SK-N-SH (cell line): ENCODE measurements at regions not wholly inside any gene's neighbourhood (a gene's known extent, or its start where the extent isn't known, plus 50 kb on each side); places are given as distances from the start of the nearest gene placed in this dataset.

Source experiments
- CTCF ChIA-PET: fragments of 300-600, 350-600 bp; formaldehyde crosslinking; extraction: SDS; loops from one replicate; lab custom pipeline; 2021; lab: Yijun Ruan, JAX
- POLR2A ChIA-PET: fragments of 350-600 bp; sonication (Branson Sonifier 250); formaldehyde crosslinking; extraction: SDS; loops from one replicate; lab custom pipeline; 2020; ENCODE audit warnings: antibody characterized with exemption, inconsistent platforms; lab: Yijun Ruan, JAX
- DNase-seq: peaks from one replicate; pipeline ENCODE4 v3.0.0; 2012
- H2AFZ ChIP-seq: fragments of 200-600 bp; sonication (generic); 2 replicates; pipeline ENCODE4 v1.8.1; 2016; ENCODE audit warnings: antibody characterized with exemption, mild to moderate bottlenecking, low read depth
- H3F3A ChIP-seq: fragments of 200-600 bp; sonication (generic); replicated peaks from 2 replicates; pipeline ENCODE3; 2016; ENCODE audit warnings: antibody characterized with exemption, mild to moderate bottlenecking; ENCODE audit not compliant: insufficient read depth
- H3K27ac ChIP-seq, 2 experiments: fragments of 200-500 bp in 1 of 2; fragments of 200-600 bp in 1 of 2; sonication (Bioruptor generic) in 1 of 2; sonication (generic), shearing (Covaris generic) in 1 of 2; 2 replicates each; pipeline versions ENCODE4 v1.5.1 to v1.6.1; 2014 to 2016; ENCODE audit warnings: low read depth in 2 of 2, inconsistent platforms in 1 of 2, low read length in 1 of 2, mild to moderate bottlenecking in 1 of 2, mixed read lengths in 1 of 2
- H3K27me3 ChIP-seq: fragments of 200-600 bp; sonication (generic), shearing (Covaris generic); 2 replicates; pipeline ENCODE4 v1.6.1; 2016; ENCODE audit warnings: mixed run types; ENCODE audit not compliant: insufficient read depth
- H3K36me3 ChIP-seq, 2 experiments: fragments of 200-500 bp in 1 of 2; fragments of 200-600 bp in 1 of 2; sonication (Bioruptor generic) in 1 of 2; sonication (generic) in 1 of 2; replicated peaks in 1 of 2; 2 replicates each; pipeline versions ENCODE3 to v1.5.1; 2014 to 2016; ENCODE audit warnings: low read length in 1 of 2, mild to moderate bottlenecking in 1 of 2; ENCODE audit not compliant: insufficient read depth in 2 of 2, control insufficient read depth in 1 of 2
- H3K4me1 ChIP-seq, 2 experiments: fragments of 200-500 bp in 1 of 2; fragments of 200-600 bp in 1 of 2; sonication (Bioruptor generic) in 1 of 2; sonication (generic), shearing (Covaris generic) in 1 of 2; 2 replicates each; pipeline versions ENCODE4 v1.5.1 to v1.6.1; 2014 to 2016; ENCODE audit warnings: low read depth in 1 of 2, low read length in 1 of 2, mixed run types in 1 of 2; ENCODE audit not compliant: insufficient read depth in 2 of 2, control insufficient read depth in 1 of 2
- H3K4me2 ChIP-seq: fragments of 200-600 bp; sonication (generic), shearing (Covaris generic); 2 replicates; pipeline ENCODE4 v1.6.1; 2017; ENCODE audit warnings: mixed run types
- H3K4me3 ChIP-seq, 2 experiments: fragments of 200-500 bp in 1 of 2; fragments of 200-600 bp in 1 of 2; sonication (Bioruptor generic) in 1 of 2; sonication (generic), shearing (Covaris generic) in 1 of 2; 2 replicates each; pipeline versions ENCODE4 v1.5.1 to v1.8.1; 2014 to 2016; ENCODE audit warnings: low read depth in 2 of 2, inconsistent platforms in 1 of 2, low read length in 1 of 2, mild to moderate bottlenecking in 1 of 2, mixed read lengths in 1 of 2, moderate library complexity in 1 of 2
- H3K79me2 ChIP-seq: fragments of 200-600 bp; sonication (generic); 2 replicates; pipeline ENCODE4 v1.8.1; 2017; ENCODE audit warnings: mild to moderate bottlenecking; ENCODE audit not compliant: insufficient read depth
- H3K9ac ChIP-seq: fragments of 200-600 bp; sonication (generic); 2 replicates; pipeline ENCODE4 v1.6.1; 2017; ENCODE audit warnings: mixed run types
- H3K9me2 ChIP-seq: fragments of 200-600 bp; sonication (generic); 2 replicates; pipeline ENCODE4 v1.6.1; 2017; ENCODE audit warnings: mixed run types
- H3K9me3 ChIP-seq: fragments of 200-600 bp; sonication (generic); 2 replicates; pipeline ENCODE4 v1.6.1; 2017; ENCODE audit warnings: mixed run types, mild to moderate bottlenecking, moderate library complexity
- H4K20me1 ChIP-seq: fragments of 200-600 bp; sonication (generic); 2 replicates; pipeline ENCODE4 v1.6.1; 2017; ENCODE audit warnings: mild to moderate bottlenecking, mixed run types; ENCODE audit not compliant: insufficient read depth
- CTCF ChIP-seq: fragments of 200-600 bp; sonication (generic); IDR thresholded peaks from 2 replicates; pipeline ENCODE4 v1.6.1; 2017; ENCODE audit warnings: antibody characterized with exemption, mild to moderate bottlenecking, moderate library complexity
- ELF1 ChIP-seq: IDR thresholded peaks from 2 replicates; pipeline ENCODE4 v1.4.0; 2012
- FOSL2 ChIP-seq: IDR thresholded peaks from 2 replicates; pipeline ENCODE4 v1.4.0; 2012; ENCODE audit warnings: low read depth, mild to moderate bottlenecking, moderate library complexity, borderline replicate concordance
- JUND ChIP-seq: IDR thresholded peaks from 2 replicates; pipeline ENCODE4 v1.4.0; 2012
- MAX ChIP-seq: IDR thresholded peaks from 2 replicates; pipeline ENCODE4 v1.4.0; 2012; ENCODE audit warnings: low read depth
- MEF2A ChIP-seq: IDR thresholded peaks from 2 replicates; pipeline ENCODE4 v1.4.0; 2012; ENCODE audit warnings: low read depth, borderline replicate concordance
- MXI1 ChIP-seq: IDR thresholded peaks from 2 replicates; pipeline ENCODE4 v1.6.1; 2012; ENCODE audit warnings: mild to moderate bottlenecking, low read depth, low read length, improper control_type of control experiment
- NRF1 ChIP-seq: IDR thresholded peaks from 2 replicates; pipeline ENCODE4 v1.6.1; 2012; ENCODE audit warnings: low read depth, mild to moderate bottlenecking, low read length
- PBX3 ChIP-seq: IDR thresholded peaks from 2 replicates; pipeline ENCODE4; 2012
- RAD21 ChIP-seq: IDR thresholded peaks from 2 replicates; pipeline ENCODE4 v1.6.1; 2012; ENCODE audit warnings: mild to moderate bottlenecking, low read length
- RFX5 ChIP-seq: IDR thresholded peaks from 2 replicates; pipeline ENCODE4 v1.6.1; 2012; ENCODE audit warnings: mild to moderate bottlenecking, improper control_type of control experiment, low read length
- USF2 ChIP-seq: fragments of 150-350 bp; IDR thresholded peaks from 2 replicates; pipeline ENCODE4 v1.6.1; 2017; ENCODE audit warnings: antibody characterized with exemption, low read length, low read depth, borderline replicate concordance
- ZBTB33 ChIP-seq: IDR thresholded peaks from 2 replicates; pipeline ENCODE4 v1.4.0; 2012; ENCODE audit warnings: low read depth, borderline replicate concordance
- WGBS: methylation state at CpG from one replicate; pipeline ENCODE4 v1.1.6; 2017; ENCODE audit warnings: low lambda C conversion rate; 5-methylcytosine and 5-hydroxymethylcytosine counted together

DNA sequence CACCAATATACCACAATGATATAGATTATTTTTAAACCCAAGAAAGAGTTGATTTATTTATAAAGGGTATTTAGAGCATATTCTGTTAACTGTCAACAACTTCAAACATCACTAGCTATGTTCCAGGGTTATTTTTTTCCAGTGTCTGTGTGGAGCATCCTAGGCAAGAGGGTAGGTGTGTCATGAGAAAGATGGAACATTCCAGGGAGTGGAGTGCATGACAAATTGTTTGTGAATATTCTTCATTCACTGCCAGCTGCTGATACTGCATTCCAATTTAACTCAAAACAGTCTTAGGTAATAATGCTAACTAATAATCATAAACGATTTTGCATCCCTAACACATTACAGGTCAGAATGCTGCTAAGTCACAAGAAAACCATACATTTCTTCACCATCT, 148.7 kb upstream of the RASGEF1B start:
- no peaks in the 10 kb centered on the region for H3K27me3 ChIP-seq
- no peaks in the 10 kb centered on the region for H3K79me2 ChIP-seq
- H3K4me2 ChIP-seq = no peak overlapping the region
- CTCF ChIA-PET = no interaction called here
- no peak overlapping the region for H3K9ac ChIP-seq
- no peaks in the 10 kb centered on the region for H3K36me3 ChIP-seq
- H4K20me1 ChIP-seq = no peaks in the 10 kb centered on the region
- H3K9me3 ChIP-seq = no peaks in the 10 kb centered on the region
- no peak overlapping the region for H3K4me3 ChIP-seq
- 0% methylated on average over 1 of the region's 1 CpG for WGBS
- POLR2A ChIA-PET = no interaction called here
- no peak for TF ChIP-seq ZBTB33
- TF ChIP-seq NRF1 = no peak
- TF ChIP-seq, all 33 proteins: peak for 0
- Histone ChIP-seq H3K9me2 (no peaks in the 10 kb centered on the region), H3K27ac (no peak overlapping the region), H3F3A (no peaks in the 10 kb centered on the region), H2AFZ (no peak overlapping the region), H3K4me1 (no peaks in the 10 kb centered on the region)
- DNase-seq = no peak

- H3K9ac ChIP-seq = no peak overlapping the region
- no peaks in the 10 kb centered on the region for H3K9me2 ChIP-seq
- H3K9me3 ChIP-seq = no peaks in the 10 kb centered on the region
- H3F3A ChIP-seq = no peaks in the 10 kb centered on the region
- no peak overlapping the region for H2AFZ ChIP-seq
- CTCF ChIA-PET = no interaction called here
- WGBS = 5% methylated on average over 1 of the region's 1 CpG
- POLR2A ChIA-PET = no interaction called here
- TF ChIP-seq RAD21 (no peak), MXI1 (no peak), FOSL2 (no peak), USF2 (no peak)
- TF ChIP-seq, all 33 proteins: peak for 0
- Histone ChIP-seq H3K27me3 (no peaks in the 10 kb centered on the region), H3K27ac (no peak overlapping the region), H3K79me2 (no peaks in the 10 kb centered on the region), H3K4me1 (no peaks in the 10 kb centered on the region), H4K20me1 (no peaks in the 10 kb centered on the region), H3K4me2 (no peak overlapping the region), H3K4me3 (no peak overlapping the region), H3K36me3 (no peaks in the 10 kb centered on the region)
- no peak for DNase-seq
These were observed 145.8 kb upstream of the RASGEF1B start for GRCh38 chr4:81617545-81617944.

DNA sequence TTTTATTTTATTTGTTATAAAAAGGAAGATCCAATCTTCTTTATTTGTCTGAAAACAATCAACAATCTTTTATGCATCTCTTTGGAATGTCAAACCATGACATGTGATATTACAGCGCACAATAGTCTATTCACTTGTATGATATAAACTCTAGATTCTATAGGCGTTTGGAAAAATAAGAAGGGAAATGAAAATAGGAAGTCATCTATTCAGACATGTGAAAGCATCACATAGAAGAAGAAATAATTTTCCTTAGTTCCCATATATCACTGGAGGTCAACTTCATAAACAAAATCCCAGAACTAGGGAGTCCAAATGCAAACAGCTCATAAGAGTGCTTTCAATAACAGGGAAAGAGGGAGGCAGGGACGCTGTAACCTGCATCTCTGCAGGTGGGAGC, 139.5 kb upstream of the RASGEF1B start:
- Histone ChIP-seq H3K36me3 (no peaks in the 10 kb centered on the region), H4K20me1 (no peaks in the 10 kb centered on the region), H3K4me1 (no peaks in the 10 kb centered on the region), H3K9me2 (no peaks in the 10 kb centered on the region), H3K27ac (no peak overlapping the region), H3K4me3 (no peak overlapping the region), H3K27me3 (no peaks in the 10 kb centered on the region), H3F3A (no peaks in the 10 kb centered on the region), H2AFZ (no peak overlapping the region), H3K79me2 (no peaks in the 10 kb centered on the region), H3K4me2 (no peak overlapping the region), H3K9ac (no peak overlapping the region), H3K9me3 (no peaks in the 10 kb centered on the region)
- no peak for DNase-seq
- no peak for TF ChIP-seq FOSL2
- no peak for TF ChIP-seq MAX
- no peak for TF ChIP-seq RFX5
- no peak for TF ChIP-seq JUND
- no peak for TF ChIP-seq ELF1
- no peak for TF ChIP-seq CTCF
- no peak for TF ChIP-seq RAD21
- TF ChIP-seq PBX3 = no peak
- TF ChIP-seq MEF2A = no peak
- 3% methylated on average over 3 of the region's 3 CpGs for WGBS
- POLR2A ChIA-PET = no interaction called here
- CTCF ChIA-PET = no interaction called here
